GM13976 (cell line): ENCODE measurements at regions not wholly inside any gene's neighbourhood (a gene's known extent, or its start where the extent isn't known, plus 50 kb on each side); places are given as distances from the start of the nearest gene placed in this dataset.
"Not testable (repeated sequence)": the region's sequence is repeated elsewhere in the genome, so short reads cannot be mapped to it uniquely, and the experiment has no call there.

Experiments used
- DNase-seq: peaks from one replicate; pipeline ENCODE4 v3.0.0; 2012; ENCODE audit warnings: low spot score
- CTCF ChIP-seq: IDR thresholded peaks from 2 replicates; pipeline ENCODE4 v1.5.1; 2012; ENCODE audit warnings: borderline replicate concordance, mild to moderate bottlenecking; ENCODE audit not compliant: insufficient read depth; ENCODE audit errors: extremely low read depth, missing control alignments, control extremely low read depth
- in situ Hi-C: fragments of 300-500 bp; cut with MboI; formaldehyde crosslinking; loops from one replicate; pipeline ENCODE4 v1.12.0; 2022; ENCODE audit warnings: low sequenced_read_pairs, mixed read lengths, inconsistent platforms; ENCODE audit not compliant: unreplicated experiment

- no peak for TF ChIP-seq CTCF
- no peak for DNase-seq
- in situ Hi-C loops, result no loop called here
Observed at GRCh38 chr14:59131938-59132795, 56.3 kb upstream of the DAAM1 start.

GRCh38 chr14:59132796-59133494 is 55.5 kb upstream of the DAAM1 start:
- DNase-seq, result no peak
- no peak for TF ChIP-seq CTCF
- in situ Hi-C loops, result no loop called here

DNA sequence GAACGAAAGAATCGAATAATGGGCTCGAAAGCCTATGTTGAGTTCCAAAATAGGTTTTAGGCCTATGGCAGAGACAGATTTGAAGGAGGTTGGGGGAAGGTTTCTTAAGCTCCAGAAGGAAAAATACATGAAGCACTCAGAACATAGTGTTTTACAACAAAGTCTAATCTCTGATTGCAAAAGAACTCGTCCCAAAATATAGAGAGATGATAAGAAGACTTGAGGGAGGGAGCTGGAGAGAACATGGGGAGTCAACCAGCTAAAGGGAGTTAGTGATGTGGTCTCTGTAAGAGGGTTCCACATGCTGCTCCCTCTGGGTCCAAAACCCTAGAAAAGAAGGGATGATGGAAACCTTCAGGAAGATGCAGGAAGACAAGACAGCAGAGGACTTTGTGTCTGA is 54.8 kb upstream of the DAAM1 start:
- TF ChIP-seq CTCF, result no peak
- in situ Hi-C loops, result no loop called here
- no peak for DNase-seq

GRCh38 chr14:59134307-59134706 is 54.2 kb upstream of the DAAM1 start:
- no peak for DNase-seq
- no peak for TF ChIP-seq CTCF
- in situ Hi-C loops, result no loop called here

DNA sequence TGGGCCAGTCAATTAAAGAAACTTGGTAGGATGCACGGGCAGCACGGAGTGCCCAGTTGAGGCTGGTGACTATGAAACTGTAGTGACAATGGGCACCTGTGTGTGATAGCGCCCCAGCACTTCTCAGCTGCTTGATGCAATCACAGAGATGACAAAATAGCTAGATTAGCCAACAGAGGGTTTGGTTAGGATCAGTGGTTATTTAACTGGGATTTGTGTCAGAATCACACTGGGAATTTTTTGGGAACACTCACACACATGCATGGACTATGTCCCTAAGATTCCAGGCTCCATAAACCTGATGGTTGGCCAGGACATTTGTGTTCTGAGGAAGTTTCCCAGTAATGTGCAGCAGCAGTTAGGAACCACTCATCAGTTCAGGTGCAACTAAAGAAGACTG is 51.2 kb upstream of the DAAM1 start:
- no peak for TF ChIP-seq CTCF
- in situ Hi-C loops, result no loop called here
- no peak for DNase-seq

DNA sequence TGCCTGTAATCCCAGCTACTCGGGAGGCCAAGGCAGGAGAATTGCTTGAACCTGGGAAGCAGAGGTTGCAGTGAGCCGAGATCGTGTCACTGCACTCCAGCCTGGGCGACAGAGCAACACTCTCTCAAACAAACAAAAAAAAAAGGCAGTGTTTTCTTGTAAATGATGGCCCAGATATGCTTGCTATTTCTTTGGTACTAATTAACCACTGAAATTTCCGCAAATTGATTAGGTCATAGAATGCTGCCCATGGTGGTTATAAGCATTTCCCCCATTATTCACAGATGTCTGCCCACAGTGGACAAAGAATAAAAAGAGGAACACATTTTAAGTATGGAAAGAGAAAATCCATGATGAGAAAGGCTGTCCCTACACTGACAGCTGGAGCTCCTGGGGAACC is 49.9 kb upstream of the DAAM1 start:
- in situ Hi-C loops, DNase-seq: not testable (repeated sequence)
